Effector CD4-positive, alpha-beta T cell (primary cell): ENCODE measurements at regions not wholly inside any gene's neighbourhood (a gene's known extent, or its start where the extent isn't known, plus 50 kb on each side); places are given as distances from the start of the nearest gene placed in this dataset.

Experiments
- DNase-seq: peaks from one replicate; pipeline ENCODE4 v3.0.0-alpha.2; 2020

DNA sequence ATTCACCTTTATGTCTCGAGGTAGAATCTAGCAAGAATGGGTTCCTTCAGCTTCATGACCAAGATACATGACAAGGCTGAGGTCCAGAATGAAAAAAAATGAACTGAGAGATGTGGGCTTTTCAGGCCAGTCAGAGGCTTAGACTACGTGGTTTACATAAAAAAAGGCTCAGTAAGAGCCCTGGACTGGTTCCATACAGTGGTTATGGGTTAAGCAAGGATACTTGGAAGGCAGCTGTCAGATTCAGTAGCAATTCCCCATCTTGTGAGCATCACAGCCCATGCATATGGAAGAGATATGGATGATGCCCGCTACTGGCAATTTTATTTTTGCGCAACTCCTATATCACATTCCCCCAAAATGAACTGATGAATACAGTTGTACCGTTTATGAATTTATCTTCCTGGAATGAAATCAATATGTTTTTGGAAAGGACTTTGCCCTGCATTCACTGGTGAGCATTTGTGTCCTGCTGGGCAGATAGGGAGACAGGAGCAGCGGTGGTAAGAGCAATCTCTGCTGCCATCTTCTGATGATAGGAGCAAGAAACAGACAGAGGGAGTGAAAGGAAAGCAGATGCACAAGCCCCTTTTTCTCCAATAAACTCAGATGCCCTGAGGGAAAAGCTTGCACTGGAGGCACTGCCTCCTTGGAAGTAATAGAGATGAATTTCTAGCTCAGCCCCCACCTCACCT is 280.4 kb downstream of the GALC start:
- no peak for DNase-seq

DNA sequence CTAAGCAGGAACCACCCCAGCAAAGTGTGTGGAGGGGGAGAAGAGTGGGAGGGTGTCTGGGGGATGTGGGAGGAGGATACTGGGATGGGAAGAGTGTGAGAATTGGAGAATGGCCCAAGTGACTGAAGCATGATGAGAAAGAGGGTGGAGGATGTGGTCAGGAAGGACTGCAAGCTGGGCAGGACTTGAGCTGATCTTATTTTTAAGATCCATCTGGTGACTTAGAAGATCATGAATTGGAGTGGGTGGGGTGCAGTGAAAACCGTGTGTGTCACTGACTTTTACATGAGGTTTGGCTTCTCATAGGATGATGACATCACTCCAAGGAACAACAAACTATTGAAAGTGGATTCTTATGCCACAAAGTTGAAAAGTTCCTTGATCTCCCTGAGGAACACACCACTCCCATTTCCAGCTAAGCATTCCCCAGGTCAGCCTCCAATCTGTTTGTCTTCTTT is 287.5 kb downstream of the GALC start:
- no peak for DNase-seq

DNA sequence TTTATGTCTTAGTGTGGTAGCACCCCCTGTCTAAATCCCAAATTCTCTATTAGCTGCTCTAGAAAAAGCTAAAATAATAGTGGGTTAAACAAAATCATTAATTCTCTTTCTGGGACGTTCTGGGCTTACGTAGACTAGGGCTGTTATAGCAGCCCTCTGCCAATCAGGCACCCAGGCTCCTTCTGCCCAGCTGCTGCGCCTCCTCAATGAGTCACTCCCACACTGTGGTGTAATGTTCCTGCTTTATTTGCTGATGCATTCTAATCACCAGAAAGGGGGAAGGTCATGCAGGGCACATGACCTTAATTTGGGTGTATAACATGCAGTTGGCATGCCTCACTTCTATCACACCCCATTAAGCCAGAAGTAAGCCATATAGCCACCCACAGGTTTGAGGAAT is 294.5 kb downstream of the GALC start:
- DNase-seq, result no peak

DNA sequence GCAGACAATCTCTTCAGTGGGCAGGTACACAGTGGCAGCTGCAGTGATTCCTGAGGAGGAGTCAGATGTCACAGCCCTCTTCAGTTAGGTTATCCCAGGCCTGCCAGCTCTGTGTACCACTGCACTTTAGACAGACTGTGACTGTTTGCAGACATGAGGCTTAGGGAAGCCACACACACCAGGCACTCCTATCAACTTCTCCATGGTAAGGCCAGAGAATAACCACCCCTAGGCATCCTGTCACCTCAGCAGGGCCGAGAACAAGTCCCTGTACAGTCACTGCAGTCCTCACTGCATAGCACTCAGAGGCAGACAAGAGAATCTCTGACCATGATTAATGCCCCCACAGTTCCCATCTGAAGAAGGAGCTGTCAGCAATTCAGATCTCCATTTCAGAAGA is 296.5 kb downstream of the GALC start:
- no peak for DNase-seq

DNA sequence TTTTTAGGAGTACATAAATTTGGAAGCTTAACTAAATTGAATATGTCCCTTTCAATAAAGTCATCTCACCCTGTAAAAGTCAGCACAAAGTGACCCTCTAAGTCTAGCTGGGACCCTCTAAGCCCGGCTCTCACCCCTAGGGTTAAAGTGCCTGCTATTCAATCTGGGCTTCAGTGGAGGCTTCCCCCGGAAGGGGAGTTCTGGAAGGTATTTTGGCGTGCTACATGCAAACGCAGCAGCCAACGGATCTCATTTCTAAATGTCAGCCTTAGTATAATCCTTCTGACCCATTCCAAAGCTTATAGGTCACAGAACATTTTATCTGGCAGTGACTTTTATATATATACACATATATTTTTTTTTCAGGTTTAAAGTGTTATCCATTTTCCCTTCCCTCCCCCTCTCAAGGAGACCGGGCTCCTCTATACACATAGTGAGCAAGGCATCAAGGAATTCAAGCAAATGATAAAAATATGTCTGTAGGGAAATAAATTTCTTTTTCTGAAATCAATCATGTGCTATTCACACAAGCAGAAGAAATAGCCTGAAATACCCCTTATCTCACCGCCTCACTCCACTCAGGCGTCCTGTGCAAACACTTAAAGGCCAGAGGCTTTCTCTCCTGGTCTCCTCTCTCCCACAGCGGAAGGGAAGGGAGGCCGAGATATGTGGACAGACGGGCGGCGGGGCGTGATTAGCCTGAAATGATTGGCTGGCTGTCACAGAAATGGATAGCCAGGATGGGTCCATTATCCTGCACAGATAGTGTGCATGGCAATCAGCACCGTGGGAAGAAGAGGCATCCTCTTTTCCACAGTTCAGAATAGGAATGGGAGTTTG is 301.7 kb downstream of the GALC start:
- no peak for DNase-seq

DNA sequence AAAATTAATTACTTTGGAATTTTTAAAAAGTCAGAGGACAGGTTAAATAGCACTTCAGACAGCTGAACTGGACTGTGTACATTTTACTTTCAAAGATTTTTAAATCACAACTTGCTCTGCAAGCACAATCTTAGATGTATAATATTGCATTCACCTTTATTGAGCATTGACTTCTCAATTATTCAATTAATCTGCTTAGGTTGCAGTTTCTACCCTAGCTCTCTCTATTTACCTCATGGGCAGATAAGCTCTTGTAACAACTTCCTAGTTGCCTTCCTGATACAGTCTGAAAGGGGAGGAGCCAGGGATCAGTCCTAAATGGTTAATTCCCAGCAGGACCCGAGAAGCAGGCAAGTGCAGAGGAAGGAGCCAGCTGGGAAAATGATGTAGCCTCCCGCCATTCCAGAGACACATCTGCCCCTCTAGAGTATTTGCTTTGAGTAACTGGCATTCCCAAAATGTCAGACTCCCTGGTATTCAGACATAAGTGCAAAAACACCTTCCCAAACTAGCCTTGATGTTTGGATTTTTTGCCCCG is 302.8 kb downstream of the GALC start:
- no peak for DNase-seq

DNA sequence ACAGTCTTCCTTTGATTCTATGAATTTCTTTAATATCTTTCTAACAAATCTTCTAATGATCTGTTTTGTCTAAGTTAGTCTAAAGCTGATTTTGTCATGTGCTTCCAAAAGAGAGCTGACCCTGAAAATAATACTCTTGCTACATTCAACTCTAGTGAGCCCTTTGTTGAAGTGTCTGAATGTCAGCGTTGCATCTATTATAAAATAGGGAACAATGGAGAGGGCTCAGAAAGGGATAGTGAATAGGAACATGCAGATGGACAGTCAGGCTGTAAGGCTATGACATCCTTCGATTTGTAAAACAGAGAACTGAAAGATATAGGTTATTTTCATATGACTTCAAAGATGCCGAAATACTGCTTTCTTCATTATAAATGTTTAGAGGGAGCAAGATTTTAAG is 304.5 kb downstream of the GALC start:
- no peak for DNase-seq

DNA sequence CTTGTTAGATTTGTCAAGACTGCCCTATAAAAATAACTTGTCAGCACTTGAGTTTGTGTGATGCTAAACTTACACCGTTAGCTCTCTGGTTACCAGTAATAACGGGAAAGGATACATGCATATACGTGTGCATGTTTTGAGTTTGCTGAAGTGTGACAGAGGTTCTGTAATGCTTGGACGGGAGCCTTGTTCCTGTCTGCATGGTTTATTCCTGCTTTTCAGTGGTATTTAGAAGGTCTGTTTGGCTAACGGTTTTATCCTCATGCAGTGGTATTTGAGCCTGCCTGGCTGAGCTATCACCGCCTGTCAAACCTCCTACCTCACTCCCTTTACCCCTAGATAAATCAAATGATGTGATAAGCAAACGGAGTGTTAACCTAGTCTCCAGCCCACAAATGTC is 305.6 kb downstream of the GALC start:
- DNase-seq, result no peak

DNA sequence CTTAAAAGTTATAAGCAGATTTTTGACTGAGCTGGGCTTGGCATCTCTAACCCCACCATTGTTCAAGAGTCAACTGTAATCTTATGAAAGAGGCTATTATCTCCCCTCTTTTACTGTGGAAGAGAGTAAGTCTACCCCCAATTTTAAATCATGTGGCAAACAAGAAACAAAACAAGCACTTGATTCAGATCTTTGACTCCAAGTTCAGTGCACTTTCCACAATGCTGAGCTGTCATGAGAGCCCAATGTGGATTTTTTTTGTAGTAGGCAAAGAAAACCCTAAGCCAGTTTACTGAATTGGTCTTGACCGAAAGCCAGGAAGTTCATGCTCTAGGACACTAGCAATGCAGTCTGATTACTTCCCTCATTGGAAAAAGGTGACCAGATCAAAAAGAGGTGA is 306.2 kb downstream of the GALC start:
- no peak for DNase-seq

DNA sequence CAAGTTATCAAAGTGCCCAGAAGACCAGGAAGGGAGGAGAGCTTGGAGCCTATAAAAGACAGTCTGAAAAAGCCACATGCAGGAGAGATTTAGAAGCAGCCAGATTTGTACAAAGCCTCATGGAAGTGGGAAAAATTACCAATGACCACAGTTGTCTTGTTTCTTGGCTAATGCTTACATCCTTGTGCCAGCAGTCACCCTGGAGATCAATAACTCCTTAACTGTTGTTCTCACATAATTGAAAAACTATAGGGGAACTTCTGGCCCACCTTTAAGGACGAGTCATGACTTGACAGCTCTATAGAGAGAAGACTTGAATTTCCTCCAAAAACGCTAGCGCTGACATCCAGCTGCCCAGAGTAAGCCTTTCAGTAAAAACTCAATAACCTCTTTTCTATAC is 313.1 kb downstream of the GALC start:
- no peak for DNase-seq

DNA sequence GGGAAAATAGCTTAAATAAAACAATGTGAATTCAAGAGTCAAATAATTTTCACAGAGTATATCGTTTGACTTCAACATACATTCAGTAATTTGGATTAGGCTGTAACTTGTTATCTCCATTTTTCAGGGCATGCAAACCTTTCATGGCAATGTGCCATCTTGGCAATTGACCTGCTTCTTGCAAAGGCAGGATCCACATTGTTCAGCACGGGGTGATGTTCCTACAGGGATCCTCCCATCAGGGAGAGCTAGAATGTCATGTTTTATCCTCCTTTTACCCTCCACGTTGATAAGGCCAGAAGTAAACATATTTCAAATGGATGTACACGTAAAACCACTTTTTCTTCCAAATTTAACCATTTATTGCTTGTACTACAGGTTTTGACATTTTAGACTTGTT is 314.4 kb downstream of the GALC start:
- DNase-seq, result no peak

DNA sequence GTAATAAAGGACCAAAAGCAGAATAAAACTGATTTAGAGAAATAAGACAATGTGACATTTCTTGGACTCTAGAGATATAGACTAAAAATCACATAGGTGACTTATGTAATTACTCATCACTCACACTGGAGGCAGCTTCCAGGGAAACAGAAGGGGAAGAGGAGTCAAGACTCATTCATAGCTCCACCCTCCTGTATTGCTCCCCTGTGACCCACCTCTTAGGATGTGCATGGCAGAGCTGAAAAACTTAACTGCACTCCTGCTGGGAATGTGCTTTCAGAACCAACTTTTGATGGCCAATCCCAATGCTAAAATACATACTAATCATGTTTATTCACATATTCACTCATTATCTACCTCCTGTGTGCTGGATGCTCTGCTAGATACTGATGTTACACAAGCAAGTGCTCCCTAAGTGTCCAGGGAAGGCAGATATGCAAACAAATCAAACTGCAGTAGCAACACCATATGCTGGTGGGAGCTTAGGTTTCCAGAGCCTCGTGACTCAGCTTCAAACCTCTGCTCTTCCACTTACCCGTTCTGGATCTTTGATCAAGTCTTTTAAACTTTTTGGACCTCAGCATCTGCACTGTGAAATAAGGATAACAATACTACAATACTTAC is 316.1 kb downstream of the GALC start:
- no peak for DNase-seq

DNA sequence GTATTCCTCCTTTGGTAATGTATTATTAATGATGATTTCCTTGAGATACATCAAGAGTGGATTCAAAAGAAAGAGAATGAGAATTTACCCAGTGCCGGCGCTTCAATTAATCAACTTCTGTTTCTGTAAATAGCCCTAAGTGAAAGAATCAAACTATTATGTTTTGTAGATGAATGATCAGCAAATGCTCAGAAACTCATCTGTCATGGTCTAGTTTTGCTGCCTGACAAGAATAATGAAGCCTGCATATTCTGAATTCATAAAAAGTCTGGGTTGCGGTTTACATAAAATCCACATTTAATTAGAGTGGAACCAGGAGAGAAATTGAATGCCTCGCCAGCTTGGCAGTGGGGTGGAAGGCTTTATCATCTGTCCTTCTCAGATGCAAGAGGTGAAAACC is 325.3 kb downstream of the GALC start:
- DNase-seq, result no peak

DNA sequence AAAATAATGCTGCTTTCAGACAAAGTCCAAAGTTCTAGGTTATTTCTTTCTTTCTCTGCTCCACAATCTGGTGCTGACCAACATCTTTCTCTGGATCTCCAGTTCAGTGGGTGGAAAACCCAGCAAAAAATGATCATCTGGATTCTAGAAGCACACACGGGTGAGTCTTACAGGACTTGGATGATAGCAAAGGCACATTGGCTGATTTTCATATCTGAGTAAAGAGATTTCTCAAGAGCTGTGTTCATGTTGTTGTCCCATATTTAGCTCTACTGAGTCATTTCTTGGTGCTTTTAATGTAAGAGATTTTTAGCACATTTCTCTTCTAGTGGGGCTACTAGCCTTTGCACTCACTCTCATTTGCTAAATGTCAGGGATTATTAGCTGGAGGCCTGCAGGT is 336.7 kb downstream of the GALC start:
- no peak for DNase-seq

DNA sequence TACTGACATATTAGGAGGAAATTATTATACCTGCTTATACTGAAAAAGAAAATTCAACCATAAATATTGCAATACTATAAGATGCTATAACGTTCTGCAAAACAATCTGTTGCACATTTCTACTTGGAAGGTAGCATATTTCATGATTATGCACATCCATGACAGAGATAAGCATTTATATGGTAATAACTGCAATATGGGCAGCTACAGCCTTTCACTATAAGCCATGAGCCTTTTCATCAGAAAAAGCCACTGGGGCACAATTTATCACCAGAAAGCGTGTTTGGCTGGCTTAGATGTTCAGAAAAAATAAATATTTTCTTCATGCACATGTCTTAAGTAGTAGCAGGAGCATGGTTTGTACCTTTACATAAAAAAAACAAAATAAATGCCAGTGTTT is 340.7 kb downstream of the GALC start:
- DNase-seq, result no peak

DNA sequence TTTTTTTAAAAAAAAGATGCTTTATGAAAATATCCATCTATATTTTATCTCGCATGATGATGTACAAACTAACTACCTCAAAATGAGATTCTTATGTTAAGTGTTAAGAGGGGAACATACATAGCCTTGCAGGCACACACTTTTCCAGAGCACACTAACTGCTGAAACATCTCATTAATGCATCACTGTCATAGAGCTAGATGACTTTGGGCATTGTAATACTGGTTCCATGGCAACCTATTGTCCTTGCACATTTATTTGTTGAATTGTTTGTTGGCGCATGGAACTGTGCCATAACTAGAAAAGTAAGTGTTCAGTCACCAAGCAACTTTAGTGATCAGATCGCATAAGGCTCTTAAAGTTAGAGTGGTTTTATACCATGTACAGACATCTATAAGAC is 348.3 kb downstream of the GALC start:
- DNase-seq, result no peak

DNA sequence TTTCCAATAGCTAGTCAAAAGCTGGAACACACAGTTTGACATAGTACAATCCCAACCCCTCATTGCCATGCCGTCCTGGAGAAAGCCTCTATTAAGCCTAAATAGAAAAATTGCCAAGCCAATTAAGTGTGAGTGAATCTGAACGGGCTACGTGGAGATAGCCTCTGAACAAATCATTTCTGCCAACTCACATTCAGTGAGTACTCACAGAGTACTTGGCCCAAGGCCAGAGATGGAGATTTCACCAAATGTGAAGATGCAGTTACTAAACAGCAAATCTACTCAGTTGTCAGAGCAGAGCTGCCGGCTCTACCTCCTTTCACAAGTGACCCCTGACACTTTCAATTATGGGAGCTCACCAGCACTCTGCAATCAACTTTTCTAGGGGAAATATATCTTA is 350.0 kb downstream of the GALC start:
- no peak for DNase-seq

DNA sequence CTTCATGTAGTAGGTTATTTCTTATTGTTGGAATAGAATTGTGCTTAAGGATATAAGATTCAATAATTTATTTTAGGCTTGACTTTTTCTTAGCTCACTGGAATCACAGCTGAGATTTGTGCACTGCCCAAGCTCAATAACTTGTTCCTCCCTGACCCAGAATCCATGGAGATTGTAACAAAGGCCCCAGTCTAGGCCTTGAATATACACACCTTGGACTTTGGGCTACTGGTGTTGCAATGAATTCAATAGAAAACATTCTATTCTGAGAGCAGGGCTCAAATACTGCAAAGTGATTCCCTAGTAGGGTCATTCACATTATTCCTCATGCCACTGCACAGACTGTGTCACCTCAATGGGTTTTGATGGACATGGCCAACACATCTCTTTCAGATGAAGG is 352.4 kb downstream of the GALC start:
- DNase-seq, result no peak

DNA sequence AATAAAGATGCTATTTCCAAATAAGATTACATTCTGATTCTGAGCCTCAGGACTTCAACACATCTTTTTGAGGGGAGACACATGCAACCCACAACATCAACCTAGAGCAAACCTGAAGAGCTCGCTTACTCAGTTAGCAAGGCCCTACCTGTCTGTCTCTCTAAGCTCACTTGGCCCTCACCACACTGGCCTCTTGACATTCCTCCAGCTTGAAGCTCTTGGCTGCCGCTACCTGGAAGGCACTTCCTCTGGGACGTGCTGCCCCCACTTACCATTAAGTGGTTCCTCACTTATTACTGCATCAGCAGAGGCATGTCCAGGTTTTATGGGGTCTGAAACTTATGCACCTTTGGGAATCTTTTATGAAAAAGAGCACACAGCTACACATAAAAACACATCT is 354.8 kb downstream of the GALC start:
- no peak for DNase-seq

DNA sequence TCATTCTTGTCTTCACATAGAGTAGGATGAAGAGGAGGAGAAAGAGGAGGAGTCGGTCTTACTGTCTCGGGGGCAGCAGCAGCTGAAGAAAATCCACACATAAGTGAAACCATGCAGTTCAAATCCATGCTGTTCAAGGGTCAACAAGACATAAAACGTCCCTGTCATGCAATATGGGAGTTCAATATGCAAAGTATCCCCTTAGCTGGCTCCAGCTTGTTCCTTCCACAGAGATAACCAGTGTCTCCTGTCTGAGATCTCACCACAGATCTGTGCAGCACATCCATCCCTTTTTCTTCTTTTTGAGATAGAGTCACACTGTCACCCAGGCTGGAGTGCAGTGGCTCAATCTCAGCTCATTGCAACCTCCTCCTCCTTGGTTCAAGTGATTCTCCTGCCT is 357.5 kb downstream of the GALC start:
- no peak for DNase-seq

DNA sequence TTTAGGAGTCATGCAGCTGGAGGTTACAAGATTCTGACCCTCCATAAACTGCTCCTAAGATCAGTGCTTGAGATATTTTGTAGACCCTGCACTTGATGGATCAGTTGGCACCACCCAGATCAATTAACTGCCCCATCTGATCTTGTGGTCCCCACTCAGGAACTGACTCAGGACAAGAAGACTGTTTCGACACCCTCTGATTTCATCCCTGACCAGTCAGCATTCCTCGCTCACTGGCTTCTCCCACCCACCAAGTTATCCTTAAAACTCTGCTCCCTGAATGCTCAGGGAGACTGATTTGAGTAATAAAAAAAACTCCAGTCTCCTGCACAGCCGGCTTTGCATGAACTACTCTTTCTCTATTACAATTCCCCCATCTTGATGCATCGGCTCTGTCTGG is 360.2 kb downstream of the GALC start:
- no peak for DNase-seq

DNA sequence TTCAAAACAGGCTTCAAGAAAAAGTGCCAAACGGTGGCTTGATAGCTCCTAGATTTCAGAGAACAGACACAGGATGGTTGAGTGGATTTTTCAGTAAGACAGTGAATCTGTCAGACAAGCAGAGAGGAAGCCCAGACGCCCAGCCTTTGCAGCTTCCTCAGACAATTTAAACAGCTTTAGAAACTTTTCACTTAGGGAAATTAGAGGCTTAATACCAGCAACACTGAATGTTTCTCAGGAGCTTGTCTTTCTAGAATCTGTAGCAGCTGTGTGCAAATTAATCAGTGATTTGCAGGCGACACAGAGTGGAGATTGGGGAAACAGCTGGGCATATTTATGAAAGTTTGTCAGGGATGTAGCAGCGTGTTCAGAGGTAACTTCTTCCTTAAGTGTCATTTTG is 362.1 kb downstream of the GALC start:
- no peak for DNase-seq

DNA sequence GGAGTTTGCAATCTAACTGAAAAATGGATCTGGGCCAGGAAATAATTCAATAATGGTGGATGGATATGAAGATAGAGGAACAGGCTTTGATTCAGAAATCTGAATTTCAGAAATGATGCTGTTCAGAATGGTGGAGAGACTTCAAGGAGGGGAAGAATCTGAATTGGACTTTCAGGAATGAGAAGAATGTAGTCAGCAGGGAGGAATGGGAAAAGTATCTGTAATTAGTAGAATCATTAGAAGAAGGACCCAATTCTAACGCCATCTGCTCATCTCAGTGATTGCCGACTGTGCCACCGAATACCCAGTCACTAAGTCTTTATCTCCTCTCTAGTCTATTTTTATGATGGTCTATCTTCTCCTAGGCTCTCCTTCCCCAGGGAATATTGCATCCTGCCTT is 363.2 kb downstream of the GALC start:
- no peak for DNase-seq

DNA sequence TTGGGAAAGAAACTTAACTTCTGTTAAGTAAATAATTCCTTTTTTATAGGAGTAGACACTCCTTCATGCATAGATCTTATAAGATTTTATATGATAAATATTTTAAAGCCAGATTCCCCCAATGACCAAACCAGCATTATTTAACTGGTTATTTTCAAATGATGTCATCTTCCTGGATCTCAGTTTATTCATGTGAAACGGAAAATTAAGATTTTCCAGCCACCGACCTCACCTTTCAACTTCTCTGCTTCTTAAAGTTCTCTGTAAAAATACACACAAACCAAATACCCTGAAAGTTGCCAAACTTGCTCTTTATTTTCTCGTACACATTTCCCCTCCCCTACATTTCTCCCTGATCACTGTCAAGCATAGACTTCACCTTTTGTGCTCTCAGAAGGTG is 364.2 kb downstream of the GALC start:
- DNase-seq, result no peak
